HG03575 (cell line): ENCODE measurements at regions not wholly inside any gene's neighbourhood (a gene's known extent, or its start where the extent isn't known, plus 50 kb on each side); places are given as distances from the start of the nearest gene placed in this dataset.
"Not testable (repeated sequence)": the region's sequence is repeated elsewhere in the genome, so short reads cannot be mapped to it uniquely, and the experiment has no call there.

Experiments used
- ATAC-seq: cut with Tn5 transposase; IDR thresholded peaks from one replicate; pipeline ENCODE4 v1.9.1; 2021; ENCODE audit not compliant: unreplicated experiment, insufficient number of reproducible peaks, low FRiP score; ENCODE audit errors: extremely low read depth

- ATAC-seq: no peak
Observed at GRCh38 chr2:89850481-89850880, 1159.0 kb downstream of the RPIA start.

DNA sequence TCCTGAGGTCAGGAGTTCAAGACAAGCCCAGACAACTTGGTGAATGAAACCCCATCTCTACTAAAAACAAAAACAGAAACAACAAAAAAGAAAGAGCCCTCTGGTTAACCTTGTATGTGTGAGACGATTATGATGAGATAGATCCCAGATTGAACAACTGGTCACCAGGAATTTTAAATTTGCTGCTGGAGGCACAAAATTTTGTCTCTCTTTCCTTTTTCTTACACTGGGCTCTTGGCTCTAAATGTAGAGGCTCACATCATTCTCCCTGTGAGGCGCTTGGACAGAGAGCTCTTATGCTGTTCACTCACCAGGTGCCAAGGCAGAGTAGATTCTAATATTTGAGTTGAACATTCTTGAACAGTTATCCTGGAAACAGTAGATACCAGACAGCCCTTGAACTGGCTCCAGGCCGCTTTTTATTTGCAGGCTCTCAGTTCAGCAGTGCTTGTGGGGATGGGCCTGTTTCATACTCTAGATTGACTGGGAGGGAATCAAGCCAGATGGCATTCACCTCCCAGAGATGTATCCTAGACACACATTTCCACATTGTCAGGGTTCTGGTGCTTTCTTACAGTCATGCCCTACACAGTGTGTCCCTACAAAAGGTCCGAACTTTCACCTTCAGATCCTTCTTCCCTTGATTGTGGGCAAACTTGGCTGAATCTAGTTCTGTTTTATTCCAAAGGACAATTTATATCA lies 1159.6 kb downstream of the RPIA start:
- no peak for ATAC-seq

DNA sequence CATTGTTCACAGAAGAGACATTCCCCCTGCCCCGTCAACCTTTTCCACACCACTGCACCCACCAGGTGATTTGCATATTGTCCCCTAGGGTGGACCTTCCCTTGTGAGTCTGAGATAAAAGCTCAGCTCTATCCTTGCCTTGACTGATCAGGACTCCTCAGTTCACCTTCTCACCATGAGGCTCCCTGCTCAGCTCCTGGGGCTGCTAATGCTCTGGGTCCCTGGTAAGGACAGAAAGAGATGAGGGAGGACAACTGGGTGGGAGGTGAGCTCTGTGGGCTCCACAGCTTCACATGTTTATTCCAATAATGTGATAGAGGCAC lies 1160.1 kb downstream of the RPIA start:
- ATAC-seq: no peak

GRCh38 chr2:89853427-89853826 lies 1162.0 kb downstream of the RPIA start:
- ATAC-seq: not testable (repeated sequence)

DNA sequence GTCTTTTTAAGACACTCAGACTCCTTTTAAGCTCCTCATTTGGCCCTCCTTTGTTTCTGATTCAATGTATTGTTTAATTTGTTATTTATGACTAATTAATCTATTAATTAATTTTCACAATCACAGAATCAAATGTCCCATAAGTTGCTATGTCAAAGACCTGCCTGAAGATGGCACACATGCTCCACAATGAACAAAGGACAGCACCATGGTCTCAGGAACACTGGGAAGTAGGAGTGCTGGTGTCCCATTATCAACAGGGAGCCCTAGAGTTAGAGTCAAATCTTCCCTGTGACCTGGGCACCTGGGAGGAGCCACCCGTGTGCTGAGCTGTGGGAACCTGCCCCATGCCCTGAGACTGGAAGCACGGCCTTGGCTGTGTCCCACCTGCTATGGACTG lies 1164.3 kb downstream of the RPIA start:
- ATAC-seq: not testable (repeated sequence)

DNA sequence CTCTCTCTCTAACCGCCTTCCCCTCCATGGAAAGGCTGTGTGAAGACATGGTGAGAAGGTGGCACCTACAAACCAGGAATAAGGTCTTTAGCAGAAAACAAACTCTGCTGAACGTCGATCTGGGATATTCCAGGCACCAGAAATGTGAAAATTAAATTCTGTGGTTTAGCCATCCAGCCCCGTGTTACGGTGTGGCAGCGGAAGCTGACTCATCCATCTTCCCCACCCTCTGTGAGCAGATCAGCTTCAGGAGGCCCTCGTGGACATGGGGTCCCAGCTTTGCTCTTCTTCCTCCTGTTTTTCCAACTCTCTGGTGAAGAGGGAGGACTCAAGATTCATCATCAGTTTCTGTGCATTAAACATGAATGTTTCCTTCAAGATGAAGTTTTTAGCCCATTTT lies 1164.8 kb downstream of the RPIA start:
- not testable (repeated sequence) for ATAC-seq

DNA sequence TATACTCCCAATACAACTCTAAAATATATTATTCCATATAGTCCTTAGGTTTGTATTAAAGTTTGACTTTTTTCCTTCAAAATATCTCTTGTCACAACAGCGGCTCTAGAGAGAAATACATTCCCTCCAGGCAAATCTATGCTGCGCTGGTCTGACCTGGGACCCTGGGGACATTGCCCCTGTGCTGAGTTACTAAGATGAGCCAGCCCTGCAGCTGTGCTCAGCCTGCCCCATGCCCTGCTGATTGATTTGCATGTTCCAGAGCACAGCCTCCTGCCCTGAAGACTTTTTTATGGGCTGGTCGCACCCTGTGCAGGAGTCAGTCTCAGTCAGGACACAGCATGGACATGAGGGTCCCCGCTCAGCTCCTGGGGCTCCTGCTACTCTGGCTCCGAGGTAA lies 1170.7 kb downstream of the RPIA start:
- ATAC-seq: not testable (repeated sequence)

DNA sequence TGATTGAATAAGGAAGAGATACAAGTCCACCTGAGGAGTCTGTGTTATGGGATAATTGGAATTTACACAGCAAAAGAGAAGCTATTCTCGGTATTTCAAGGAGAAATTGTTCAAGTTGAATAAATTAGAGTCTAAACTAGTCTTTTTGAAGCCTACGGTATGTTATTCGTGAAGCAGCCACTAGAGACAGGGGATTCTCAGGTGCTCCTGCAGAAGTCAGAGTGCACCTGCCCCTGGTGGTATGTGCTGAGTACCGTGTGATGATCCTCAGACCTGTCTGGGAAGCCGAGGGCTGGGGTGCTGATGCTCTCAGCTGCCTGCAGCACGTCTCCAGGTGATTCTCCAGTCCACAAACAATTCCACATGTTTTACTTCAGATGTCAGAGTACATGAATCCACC lies 1171.7 kb downstream of the RPIA start:
- ATAC-seq: not testable (repeated sequence)

DNA sequence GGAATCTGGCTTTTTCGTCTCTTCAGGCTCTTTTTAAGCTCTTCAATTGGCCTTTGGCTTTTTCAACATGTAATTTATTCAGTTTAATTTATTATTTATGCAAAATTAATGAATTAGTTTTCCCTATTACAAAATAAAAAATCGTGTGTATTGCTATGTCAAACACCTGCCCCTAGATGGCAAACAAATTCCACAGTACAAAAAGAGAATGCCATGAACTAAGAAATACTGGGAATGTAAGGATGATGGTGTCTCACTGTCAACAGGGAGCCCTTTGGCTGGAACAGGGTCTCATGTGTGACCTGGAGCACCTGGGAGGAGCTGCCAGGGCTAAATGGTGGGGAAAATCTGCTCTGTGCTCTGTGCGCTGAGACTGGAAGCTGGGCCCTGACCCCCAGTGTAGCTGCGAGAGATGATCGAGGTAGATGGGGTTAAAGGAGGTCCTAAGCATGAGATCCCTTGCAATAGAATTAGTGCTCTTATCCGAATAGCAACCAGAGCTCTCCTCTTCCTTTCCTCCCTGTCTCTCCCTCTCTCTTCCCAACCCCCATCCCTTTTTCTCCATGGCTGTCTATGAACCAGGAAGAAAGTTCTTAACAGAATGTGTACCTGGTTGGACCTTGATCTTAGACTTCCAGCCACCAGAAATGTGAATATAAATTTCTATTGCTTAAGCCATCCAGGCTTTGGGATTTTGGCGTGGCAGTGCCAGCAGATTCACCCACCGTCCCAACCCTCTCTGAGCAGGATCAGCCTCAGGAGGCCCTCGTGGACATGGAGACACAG lies 1183.5 kb downstream of the RPIA start:
- not testable (repeated sequence) for ATAC-seq

GRCh38 chr2:89876445-89876844 lies 1185.0 kb downstream of the RPIA start:
- not testable (repeated sequence) for ATAC-seq

GRCh38 chr2:89876878-89877277 lies 1185.4 kb downstream of the RPIA start:
- not testable (repeated sequence) for ATAC-seq

GRCh38 chr2:89882880-89883279 lies 1191.4 kb downstream of the RPIA start:
- peak; percentile 80 for ATAC-seq

DNA sequence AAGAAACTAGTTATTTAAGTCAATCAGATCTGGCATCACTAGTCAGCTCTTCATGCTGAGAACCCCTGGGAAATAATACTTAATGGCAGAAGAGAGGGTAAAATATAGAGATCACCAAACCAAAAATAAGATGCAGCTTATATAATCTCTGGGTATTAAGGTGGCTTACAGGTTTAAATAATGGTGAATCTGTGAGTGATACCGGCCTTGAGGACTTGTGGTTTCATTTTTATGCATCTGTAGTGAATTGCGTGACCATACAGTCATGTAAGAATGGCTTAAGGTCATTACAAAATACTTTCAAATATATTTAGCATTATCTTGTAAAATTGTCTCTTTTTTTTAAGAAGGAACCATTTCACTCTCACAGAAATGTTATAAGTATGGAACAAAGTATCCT lies 1192.2 kb downstream of the RPIA start:
- not testable (repeated sequence) for ATAC-seq

DNA sequence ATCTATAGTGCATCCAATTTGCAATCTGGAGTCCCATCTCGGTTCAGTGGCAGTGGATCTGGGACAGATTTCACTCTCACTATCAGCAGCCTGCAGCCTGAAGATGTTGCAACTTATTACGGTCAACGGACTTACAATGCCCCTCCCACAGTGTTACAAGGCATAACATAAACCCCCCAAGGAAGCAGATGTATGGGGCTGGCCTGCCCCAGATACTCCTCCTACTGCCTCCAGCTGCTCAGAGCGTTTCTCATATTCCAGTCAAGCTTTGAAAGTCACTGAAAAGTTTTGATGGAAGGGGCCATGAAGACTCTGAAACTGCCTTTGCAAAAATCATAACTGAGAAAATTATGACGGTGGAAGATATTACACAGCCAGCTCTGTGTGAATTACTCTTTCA lies 1193.6 kb downstream of the RPIA start:
- not testable (repeated sequence) for ATAC-seq

DNA sequence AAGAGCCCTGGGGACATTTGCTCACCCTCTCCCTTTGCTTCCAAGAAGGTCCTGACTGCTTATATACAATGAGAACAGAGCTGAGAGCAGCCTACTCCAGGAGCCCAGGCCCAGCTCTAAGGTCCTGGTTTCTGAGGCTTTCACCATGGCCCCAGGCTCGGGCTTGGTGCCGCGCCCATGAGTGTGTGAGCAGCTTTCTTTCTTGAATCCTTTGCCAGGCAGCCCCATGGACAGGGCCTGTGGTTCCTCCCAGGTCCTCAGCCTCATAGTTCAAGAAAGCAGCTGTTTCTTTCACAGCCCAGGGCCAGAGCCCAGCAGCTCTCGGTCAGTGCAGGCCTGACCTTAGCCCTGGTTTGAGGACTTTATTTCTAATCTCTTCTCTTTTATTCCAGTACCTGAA lies 1197.2 kb downstream of the RPIA start:
- ATAC-seq: not testable (repeated sequence)

DNA sequence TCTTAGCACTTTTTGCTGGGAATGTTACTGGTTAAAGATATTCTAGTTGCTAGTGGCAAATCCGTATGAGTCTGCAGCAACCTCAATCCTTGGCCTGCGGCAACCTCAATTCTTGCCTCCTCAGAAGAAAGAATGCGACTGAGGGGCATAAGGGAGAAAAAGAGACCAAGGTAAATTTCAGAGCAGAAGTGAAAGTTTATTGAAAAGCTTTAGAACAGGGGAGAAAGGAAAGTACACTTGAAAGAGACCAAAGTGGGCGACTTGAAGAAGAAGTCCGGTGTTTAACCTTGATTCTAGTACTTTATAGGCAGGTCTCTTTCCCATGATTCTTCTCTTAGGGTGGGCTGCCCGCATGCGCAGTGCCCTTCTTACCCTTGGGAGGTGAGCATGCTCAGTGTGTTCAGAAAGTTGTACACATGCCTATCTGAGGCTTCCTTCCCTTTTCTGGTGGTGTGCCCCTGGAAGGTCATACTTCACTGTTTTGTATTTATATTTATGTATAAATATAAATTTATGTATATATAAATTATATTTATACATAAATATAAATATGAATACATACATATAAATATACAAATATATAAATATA lies 1198.8 kb downstream of the RPIA start:
- not testable (repeated sequence) for ATAC-seq

GRCh38 chr2:89894988-89895387 lies 1203.5 kb downstream of the RPIA start:
- not testable (repeated sequence) for ATAC-seq

GRCh38 chr2:89895629-89896028 lies 1204.2 kb downstream of the RPIA start:
- ATAC-seq: not testable (repeated sequence)

DNA sequence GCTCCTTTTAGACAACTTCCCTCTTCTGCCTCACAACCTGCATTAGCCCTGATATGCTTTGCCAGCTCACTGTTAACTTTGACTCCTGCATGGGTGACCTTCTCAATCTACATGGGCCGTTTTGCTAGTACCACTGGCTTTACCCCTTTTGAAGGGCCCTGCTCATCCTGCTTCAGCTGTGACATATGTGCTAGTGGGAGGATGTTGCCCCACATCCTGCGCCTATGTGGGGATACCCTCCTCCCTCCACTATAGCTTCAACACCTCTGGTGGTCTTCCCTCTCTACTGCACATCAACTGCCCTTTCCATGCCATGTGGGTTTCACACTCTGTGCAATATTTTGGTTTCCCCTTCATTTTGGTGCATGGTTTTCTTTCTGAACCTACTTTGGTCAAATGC lies 1235.5 kb downstream of the RPIA start:
- ATAC-seq: not testable (repeated sequence)

DNA sequence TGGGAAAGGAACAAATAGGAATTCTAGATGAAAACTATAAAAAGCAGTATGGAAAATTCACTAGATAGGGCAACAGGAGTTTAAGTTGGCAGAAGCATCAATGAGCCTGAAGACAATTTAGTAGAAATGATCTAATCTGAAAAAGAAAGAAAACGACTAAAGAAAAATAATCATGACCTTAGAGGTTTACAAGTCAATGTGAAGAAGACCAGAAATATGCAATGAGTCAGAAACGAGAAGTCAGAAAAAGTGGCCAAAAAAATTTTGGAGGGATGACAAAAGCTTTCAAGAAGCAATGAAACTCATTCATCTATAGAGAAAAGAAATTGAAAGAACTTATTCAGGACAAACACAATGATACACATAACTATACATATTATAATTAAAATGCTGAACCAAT lies 1244.0 kb downstream of the RPIA start:
- not testable (repeated sequence) for ATAC-seq
